HPDE6-E6E7 (cell line): ENCODE measurements at regions not wholly inside any gene's neighbourhood (a gene's known extent, or its start where the extent isn't known, plus 50 kb on each side); places are given as distances from the start of the nearest gene placed in this dataset.

Experiments
- DNase-seq: peaks from one replicate; pipeline ENCODE4 v3.0.0; 2011; ENCODE audit warnings: missing footprints; ENCODE audit errors: extremely low spot score

DNA sequence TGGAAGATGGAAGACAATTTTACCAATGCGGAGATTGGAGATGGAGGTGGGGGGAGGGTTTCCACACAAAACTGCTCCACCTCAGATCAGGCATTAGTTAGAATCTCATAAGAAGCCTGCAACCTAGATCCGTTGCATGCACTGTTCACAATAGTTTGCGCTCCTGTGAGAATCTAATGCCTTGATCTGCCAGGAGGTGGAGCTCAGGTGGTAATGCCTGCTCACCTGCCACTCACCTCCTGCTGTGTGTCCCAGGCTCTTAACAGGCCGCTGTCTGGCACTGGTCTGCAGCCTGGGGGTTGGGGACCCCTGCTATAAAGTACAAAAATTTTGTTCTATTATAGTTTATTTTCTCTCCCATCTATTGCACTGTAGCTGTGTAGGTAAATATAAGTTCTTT is 84.9 kb upstream of the FOXG1 start:
- no peak for DNase-seq

DNA sequence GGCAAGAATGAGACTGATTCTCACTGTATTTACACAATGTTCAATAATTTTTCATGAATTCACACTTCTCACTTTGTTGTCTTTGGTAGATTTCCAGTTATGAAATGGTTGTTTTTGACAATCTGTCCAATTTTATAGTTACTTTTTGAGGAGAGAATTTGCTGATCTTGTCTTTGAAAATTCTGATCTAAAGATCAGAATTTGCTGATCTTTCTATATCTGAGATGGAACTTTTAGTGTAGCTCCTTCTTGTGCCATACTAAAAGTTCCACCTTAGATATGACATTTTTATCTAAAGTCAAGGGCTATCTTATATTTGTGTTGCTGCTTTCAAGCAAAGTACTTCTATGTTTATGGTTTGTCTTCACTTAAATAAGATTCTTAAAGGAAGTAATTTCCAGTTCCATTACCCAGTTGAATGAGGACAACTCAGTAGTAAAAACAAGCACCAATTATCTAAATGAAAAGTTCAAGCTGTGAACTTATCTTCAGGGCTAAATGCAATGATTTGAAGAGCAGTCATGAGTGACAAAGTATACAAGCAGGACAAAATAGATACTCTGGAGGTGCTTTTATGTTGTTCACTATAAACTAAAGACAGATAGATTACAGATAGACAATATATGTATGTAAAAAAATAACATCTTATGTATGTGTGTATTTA is 76.4 kb upstream of the FOXG1 start:
- DNase-seq, result no peak

DNA sequence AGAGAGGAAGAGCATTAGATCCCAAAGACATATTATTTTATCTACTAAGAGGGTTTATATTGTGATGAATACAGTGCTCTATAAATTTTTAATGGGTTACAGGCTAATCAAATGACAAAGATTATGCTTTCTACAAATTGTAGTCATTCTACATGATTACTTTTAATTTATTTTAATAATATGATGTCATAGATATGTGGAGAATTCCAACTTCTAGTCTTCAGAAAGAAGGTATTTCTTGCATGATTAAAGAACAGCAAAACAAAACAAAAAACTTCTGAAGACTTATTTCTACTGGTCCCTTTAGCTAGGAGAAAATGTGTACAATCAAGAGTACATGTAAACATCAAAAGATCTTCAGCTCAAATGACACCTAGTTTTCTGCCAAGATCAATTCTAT is 71.5 kb upstream of the FOXG1 start:
- no peak for DNase-seq

DNA sequence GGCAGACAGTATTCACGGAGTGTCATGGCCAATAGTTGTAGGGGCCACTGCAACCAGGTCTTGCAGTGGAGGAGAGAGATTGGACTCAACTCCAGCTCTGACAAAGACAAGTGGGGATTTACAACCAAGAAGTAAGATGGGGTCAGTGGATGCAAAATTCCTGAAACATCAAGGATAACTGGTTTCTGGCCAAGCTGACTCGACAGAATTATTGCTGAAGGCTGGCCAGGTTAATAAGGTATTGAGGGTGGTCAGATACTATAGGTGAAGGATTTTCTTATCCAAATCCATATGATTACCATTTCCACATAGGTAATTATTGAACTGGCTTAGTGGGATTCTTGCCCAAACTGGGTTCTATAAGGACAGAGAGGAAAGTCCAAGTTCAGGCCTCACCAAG is 64.9 kb upstream of the FOXG1 start:
- DNase-seq, result no peak

DNA sequence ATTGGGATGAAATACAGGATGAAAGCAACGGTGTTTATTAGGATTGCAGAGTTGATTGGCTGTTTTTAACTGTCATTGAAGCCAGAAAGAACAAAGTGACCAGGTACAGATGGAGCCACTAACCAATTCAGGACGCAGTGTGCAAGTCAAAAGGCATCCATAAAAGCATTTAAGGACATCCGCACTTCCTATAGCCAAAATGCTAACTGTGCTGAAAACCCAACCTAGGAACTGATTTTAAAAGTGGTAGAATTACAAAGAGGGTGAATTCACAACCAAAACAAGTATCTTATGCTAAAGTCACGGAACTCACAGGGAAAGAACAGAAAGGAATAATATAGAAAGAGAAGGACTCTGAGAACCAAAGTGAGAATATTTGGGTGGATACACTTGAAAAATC is 63.1 kb upstream of the FOXG1 start:
- DNase-seq, result no peak

DNA sequence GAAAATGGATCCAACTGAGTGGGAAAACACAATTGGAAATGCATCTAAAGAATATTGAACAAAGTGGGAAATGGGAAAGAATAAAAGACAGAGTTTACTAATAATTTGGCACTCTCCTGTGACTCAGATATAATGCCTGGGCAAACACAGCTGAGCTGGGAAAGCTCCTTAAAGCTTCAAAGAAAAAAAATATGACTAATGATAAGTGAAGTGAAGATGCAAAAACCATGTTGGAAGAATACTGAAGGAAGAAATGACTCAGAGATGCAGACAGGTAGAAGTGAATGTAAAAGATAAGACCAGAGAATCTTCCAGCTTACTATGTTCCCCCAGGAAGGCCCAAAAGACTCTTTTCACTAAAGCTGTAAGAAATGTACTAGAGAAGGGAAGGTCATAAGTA is 62.4 kb upstream of the FOXG1 start:
- peak; percentile 17 for DNase-seq

DNA sequence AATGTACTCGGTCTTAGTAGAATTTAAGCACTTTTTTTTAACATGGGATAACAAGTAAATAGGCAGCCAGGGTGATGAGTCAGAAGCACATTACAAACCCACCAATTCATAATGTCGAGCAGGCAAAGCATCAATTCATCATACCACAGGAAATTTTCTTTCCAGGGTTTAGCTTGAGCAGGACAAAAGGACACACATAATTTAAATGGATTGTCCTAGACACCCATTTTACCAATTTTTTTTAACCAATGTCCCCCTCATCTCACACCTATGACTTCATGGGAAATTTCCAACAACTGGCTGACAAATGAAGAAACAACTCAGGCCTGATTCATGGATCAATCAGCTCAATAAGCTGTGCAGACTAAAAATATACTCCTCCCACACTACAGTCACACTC is 58.8 kb upstream of the FOXG1 start:
- DNase-seq, result peak; percentile 5

DNA sequence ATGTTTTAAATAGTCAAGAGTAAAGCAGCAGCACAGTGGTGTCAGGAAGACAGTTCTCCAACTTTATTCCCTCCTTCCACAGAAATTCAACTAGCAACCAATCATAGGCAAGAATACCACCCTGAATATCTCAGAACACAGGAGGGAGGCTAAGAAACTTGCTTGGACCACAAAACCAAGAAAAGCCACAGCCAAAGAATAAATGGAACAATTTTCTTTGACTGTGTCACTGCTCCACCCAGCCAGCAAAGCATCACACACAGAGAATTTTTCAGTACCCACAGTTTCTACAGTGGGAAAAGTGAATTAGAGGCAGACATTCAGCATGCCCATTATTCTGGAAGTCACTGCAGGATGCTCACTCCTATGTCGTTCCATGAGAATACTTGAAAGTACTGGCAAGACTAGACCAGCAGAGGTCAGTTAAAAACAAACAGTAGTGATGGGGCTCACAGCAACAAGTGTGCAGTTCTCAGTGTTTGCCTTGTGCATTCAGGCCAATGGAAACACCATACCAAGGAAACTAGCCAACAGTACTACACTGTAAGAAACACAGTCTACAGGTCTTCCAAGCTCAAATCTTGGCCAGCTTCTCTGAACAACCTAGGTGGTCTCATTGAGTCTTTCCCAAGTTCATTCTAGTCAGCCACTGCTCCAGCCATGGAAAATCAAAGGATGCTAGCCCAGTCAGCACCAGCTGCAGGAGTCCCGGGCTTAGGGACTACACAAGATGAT is 56.8 kb upstream of the FOXG1 start:
- DNase-seq, result no peak
